GM21723 (cell line): ENCODE measurements at regions not wholly inside any gene's neighbourhood (a gene's known extent, or its start where the extent isn't known, plus 50 kb on each side); places are given as distances from the start of the nearest gene placed in this dataset.

Experiments used
- ATAC-seq: cut with Tn5 transposase; IDR thresholded peaks from one replicate; pipeline ENCODE4 v1.9.1; 2021; ENCODE audit warnings: mild to moderate bottlenecking, moderate library complexity; ENCODE audit not compliant: unreplicated experiment

DNA sequence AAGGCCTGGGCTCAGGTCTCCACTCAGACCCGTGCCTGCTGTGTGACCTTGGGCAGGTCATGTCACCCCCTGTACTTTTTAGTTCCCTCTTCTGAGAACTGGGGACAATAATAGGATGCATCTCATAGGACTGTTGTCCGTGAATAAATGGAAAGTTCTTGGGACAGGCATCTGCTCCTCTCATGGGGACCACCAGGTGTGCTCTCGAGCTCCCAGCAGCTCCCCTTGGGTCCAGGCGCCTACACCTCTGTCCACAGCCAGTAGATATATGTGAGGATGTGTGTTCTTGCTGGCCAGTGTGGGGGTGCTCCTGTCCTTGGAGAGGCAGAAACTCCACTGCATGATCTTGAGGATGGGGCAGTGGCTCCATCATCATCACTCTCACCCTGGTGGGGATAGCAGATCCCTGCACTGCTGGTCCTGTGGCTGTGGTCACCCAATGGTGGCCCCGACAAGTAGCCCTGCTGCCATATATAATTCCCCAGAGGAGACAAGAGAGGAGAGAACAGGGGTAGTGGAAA lies 257.6 kb upstream of the TLE3 start:
- no peak for ATAC-seq

DNA sequence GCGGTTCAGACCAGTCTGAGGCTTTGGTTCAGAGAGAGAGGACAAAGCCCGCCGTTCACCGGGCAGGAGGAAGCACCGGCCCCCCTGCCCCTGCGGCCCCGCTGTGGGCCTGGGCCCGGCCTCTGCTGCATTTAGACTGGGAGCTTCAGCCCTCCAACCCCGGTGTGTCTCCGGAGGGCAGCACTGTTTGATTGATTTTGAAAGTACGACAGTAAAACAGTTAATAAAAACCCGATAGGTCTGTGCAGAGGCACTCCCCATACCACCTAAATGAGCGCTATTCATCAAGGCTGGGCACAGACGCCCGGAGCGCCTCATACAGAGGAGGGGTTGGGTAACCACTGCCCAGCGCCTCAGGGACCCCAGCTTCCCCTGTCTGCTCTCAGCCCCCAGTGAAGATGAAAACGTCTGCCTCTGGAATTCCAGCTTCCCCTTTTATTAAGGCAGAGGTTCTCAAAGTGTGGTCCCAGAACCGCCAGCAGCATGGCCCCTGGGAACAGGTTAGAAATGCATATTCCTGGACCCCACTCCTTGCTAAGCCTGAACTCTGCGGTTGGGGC lies 256.7 kb upstream of the TLE3 start:
- ATAC-seq = no peak

DNA sequence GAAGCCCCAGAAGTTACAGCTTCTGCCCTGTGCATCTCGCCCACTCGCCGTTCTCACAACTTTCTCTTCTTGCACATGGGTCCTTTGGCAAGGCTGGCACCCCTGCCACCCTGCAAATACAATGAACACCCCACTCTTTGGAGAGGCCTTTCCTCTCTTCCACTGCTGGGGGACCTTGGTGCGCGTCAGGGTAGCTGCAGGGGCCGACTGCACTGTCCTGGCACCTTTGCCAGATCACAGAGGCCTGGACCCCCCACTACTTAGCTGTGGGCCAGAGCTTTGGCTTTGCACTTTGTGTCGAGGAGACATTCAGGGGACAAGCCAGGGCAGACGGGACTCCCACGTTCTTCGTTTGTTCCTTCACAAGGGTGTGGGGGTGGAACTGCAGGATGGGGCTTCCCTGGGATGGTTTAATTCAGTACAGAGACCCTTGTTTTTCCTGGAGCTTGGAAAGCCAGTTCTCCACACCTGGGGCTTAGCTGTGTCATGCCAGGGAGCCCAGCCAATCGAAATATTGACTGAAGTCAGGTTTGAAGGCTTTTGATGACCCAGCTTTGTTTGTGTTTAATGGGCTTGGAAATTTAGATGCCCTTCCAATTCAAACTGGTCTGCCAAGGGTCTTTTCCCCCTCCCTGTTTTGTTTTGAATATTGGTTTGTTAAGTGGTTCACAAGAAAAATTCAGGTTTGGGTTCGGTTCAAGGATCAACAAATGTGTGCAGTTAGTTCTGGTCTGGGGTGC lies 256.1 kb upstream of the TLE3 start:
- no peak for ATAC-seq

DNA sequence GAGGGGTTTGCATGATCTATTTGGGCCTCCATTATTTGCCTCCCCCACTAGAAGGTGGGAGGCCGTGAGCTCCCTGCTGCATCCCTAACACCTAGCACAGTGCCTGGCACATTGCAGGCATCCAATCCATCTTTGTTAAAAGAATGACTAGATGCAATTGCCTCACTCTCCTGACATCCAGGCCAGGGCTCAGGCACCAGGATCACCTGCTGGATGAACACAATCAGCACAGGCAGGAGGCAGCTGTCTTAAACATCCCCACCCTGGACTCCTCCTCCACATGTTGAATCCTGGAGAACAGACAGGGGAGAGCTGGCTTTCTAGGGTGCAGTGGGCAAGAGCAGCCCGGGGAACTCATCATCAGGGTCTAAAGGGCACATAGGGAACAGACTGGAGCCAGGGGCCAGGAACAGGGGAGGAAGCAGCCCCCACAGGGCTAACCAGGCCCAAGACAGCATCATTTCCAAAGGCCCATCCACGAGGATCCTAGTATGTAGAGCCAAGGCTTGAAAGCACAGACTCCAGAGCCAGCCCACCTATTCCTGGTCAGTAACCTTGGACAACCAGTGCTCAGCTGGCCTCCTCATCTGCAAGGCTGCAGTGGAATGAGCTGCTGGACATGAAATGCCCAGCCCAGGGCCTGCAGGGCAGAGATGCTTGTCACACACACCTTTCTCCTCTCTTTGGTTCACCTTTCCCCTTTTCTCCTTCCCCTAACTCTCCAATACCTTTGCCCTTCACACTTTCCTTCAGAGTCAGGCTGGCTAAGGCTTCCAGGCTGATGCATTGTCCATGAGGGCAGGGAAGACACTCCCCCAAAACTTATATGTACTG lies 254.4 kb upstream of the TLE3 start:
- ATAC-seq = no peak

DNA sequence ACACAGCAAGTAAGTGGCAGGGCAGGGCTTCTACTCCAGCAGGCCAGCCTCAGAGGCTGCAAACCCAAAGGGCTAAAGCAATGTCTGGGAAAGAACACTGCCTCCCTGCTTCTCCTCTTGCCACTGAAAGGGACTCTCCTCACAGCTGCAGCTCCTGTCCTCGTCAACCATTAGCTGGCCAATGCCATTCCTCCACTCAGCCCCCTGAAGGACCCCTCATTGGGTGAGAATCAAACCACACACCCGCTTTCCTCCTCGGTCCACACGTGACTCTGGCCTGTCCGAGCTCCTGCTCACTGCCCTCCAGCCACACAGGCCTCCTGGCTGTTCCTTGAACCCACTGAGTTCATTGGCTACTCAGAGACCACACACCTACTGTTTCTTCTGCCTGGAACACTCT lies 253.7 kb upstream of the TLE3 start:
- no peak for ATAC-seq

DNA sequence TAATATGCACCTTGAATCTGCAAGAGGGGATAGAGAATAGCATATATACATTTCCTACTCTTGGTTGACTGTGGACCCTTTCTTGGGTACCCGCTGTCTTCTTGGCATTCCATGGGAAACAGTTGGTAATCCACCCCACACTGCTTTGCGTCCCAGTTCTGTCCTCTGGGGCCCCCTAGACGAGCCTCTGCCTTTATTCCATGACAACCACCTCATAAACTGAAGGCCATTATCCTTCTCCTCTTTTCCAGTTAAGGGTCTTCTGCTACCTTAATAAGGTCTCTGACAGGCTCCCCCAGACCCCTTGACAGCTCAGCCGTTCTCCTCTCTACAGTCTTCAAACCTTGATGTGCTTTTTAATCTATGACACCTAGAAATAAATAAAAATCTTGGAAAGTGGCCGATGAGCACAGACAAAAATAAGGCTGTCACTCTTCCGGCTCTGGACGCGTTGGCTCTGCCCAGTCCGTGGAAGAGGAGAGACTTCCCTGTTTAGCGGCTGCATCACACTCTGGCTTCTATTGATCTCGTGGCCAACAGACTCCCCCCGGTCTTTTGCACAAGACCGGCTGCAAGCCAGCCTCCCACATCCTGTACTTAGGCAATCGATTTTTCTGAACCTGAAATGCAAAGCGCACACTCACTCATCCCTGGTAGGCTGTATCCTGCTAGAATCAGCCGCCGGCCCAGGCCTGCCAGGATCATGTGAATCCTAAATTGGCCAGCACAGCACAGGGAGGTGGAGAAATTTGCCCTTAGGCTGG lies 251.0 kb upstream of the TLE3 start:
- ATAC-seq = no peak

DNA sequence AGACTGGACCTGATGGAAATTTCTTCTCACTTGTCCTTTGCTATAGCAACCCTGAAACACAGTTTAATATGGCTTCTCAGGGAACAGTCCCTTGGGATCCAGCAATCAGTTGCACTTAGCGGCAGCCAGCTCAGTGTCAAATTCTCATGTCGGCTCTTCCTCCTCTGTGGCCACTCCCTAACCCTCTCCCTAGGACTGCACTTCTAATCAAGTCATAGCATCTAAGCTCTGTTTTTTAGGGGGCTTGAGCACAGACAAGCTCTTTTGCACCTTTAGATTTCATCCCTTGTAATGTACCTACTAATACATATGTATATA lies 250.5 kb upstream of the TLE3 start:
- no peak for ATAC-seq

DNA sequence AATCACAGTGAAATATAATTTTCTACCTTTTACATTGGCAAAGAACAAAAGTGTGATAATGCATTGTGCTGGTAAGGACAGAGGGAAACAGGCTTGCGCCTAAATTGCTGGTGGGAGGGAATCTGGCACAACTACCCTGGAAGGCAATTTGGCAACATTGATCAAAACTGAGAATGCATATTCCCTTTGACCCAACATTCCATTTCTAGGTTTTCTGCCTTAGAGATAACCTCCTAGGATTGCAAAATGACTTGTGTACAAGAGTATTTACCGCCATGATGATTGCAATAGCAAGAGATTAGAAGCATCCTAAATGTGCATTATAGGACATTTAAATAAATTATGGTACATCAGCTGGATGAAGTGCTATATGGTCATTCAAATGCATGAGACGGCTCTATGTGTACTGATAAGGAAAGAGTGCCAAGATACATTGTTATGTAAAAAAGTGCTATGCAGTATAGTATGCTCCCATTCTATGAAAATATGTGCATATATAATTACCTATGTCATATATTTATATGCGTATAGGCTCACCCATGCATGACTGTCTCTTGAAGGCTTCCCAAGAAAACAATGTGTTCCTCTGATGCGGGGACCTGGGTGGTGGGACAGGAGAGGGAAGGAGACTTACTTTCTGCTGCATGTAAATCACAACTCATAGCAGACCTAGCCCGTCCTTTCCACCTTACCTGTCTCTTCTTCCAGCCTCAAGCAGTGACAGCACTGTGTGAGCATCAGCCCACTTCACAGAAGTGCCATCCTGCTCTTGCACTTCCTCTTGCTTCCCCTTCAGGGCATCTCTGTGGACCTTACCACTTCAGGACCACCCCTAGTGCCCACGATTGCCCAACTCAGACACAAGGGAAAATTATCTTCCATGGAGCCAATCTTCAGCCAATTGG lies 249.9 kb upstream of the TLE3 start:
- no peak for ATAC-seq

DNA sequence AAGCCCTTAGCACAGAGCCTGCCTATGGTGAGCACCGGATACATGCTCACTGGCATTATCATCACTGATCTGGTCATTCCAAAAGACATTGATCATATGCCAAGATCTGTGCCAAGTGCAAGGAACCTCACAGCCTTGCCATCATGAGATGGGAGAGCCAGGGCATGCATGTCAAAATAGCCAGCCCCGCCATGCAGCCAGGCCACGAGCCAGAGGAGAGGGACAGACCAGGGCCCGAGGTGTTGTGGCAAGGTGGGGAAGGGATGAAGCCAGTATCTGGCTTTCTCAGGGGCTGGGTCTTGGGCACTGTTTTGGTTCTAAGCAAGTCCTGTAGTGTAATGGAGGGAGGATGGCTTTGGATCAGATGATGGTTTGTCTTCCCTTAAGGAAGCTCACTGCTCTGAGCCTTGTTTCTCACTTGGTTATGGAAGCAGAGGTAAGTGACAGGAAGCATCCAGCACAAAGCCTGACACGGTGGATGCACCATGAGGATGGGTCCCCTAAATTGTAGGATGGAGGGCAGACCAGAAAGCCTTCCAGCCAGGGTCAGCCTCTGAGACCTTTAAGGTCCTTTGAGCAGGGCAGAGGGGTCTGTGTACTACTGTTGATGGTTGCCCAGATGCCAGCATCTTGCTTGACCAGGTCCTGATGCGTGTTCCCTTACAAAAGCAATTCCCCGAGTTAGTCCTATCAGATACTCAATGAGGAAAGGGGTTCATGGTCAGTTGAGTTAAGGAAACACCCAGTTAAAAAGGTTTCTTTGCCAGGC lies 247.7 kb upstream of the TLE3 start:
- ATAC-seq = no peak

DNA sequence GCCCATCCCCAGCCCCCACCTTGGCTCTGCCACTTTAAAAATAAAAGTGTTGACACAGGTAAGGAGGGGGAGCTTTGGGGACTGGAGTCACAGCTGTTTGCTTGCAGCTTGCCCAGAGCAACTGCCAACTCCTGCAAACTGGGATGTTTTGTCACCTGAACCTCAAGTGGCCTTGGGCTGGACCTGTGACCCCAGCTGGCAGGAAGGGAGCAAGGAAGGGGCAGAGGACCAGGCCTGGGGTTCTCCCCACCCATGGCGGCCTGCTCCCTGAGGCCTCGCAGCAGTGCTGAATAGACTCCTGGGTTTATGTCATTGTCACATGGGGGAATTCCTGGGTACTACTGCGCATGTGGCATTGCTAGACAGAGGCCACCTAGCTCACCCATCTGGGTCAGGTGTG lies 246.9 kb upstream of the TLE3 start:
- ATAC-seq = no peak

DNA sequence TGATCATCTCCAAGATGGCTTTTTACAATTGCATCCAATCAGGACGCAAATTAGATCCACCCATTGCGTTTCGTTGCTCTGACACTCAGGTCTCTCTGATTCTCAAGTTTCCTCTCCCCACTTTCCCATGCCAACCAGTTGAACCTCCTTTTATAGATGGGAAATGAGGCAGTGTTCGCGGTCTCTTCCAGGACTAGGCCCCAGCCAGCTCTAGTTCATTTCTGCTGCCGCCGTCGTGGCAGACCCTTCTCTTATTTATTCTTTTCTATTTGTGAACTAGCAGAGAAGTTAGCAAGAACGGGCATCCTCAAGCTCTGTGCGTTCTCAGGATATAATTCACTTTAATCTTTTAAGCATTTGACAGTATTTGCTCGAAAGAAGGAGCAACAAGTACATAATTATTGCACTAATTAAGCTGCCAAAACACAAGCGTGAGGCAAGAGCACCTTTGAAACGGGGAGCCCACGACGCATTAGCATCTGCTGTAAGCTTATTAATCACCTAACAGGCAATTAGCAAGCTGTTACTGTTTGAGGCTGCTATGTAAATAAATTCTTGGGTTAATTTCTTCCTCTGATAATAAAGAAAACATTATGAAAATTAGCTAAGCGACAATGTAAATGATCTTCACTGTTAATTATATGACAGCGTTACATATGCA lies 246.4 kb upstream of the TLE3 start:
- ATAC-seq = no peak

DNA sequence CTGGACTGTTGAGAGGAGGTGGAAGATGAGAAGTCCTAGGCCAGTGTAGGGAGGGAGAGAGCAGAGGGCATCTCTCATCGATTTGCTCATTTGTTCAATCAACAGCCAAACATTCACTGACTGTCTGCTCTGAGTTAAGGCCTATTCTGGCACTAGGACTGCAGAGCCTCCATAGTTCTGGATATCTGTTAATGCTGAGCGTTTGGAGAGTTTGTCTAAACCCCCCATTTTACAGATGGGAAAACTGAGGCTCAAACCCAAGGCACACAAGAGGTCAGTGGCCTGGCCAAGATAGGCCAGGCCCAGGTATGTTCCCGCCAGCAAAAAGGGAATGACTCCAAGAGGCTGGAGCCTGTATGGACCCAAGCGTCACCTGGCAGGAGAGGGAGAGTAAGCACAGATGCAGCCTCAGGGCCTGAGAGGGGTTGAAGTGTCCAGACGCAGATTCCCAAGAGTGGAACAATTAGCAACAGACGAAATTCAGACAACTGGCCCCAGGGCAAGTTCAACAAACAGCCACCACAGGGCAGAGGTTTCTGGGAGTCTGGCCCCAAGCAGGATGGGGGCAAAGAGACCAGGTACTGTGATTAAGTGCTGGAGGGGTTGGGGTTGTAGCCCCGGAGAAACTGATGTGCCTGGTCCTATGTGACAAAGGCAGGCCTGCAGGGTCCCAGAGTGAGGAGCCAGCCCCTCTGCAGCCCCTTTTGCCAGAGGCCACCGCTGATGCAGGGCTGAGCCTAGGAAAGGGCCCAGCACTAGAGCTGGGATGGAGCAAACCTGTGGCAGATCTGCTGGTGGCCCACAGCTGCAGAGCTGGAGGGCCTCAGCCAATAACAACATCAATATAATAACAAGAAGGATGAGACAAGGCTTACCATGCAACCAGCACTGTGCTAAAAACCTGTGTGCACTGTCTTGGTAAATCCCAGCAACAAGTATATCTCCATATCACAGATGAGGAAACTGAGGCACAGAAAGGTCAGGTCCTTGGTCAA lies 245.1 kb upstream of the TLE3 start:
- ATAC-seq = no peak

DNA sequence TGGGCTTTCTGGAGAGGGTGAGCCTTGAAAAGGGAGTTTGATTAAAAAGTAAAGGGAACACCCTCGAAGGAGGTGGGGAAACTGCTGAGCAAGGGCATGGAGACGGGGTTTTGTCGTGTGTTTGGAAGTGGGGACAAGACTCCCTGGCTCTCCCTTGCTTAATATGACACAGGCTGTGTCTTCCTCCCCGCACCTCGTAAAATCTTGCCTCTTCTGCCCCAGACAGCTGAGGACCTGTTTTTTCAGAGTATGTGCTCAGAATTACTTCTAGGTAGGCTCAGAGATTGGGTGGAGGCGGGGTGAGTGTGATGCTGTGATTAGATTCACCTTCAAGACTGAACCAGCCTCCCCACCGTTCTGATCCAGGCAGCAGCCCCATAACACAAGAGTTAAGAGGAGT lies 244.4 kb upstream of the TLE3 start:
- no peak for ATAC-seq

DNA sequence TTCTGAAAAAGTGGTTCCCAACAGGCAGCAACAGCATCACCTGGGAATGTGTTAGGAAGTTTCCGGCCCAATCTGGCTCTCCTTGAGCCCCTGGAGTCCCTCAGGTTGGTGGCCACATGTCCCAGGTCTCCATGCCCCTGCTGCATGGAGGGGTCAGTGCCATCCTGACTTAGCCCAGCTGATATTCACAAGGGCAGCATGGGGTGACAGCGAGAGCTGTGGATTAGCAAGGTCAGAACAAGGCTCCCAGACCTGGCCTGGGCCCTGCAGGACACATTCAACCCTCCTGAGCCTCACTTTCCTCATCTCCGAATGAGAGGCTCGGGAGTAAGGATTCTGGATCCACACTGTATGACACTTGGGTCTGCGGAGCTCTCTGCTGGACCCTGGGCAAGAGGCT lies 243.8 kb upstream of the TLE3 start:
- ATAC-seq = no peak

DNA sequence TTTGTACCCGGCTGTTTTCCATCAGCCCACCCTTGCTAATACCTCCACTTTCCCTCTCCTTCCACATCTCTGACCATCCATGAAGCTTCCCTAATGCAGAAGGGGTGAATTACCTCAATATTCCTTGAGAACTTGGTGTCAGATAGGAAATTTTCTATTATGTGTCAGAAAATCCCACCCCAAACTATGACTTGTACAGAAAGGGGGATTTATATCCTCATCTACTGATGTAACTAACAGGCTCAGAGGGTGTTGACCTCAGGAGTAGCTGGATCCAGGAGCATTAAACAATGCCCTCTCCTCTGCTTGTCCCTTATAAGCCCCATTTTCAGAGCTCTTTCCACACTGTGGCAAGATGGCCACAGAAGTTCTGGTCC lies 242.8 kb upstream of the TLE3 start:
- no peak for ATAC-seq

DNA sequence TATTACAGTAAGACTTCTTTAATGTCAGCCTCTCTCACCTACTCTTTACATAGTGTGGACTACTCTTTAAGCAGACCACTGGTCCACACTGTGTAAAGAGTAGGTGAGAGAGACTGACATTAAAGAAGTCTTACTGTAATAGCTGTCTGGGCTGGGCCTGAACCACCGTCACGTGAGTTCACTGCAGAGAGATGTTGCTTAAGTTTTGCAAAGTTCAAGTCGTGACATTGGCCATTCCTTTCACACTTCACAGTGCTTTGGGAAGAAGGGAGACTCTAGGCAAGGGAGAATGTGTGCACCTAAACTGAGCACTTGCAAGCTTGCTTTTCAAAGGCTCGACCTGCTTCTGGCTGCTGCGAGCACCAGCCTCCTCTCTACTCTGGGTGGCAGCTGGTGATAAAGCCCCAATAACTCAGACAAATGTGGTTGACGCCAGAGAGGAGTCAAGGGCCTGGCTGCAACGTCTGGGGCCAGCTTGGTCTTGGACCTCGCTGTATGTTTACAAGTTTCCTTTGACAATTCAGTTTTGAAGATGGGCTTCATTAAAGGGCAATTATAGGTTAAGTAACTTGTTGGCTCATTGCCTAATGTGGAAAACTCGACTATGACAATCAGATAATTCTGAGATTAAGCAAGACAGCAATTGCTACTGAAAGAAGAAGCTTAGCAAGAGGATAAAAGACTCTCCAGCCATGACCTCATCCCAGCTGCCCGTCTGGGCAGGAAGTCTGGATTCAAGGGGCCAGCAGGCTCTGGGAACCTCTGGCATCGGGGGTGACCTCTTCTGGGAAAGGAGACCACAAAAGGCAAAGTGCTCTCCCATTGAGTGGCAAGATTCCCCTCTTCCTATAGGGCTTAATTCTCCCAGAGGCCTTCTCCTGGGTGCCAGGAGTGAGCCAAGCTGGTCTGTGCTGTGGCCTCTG lies 242.1 kb upstream of the TLE3 start:
- ATAC-seq = no peak
